H9 (cell line): ENCODE measurements at regions not wholly inside any gene's neighbourhood (a gene's known extent, or its start where the extent isn't known, plus 50 kb on each side); places are given as distances from the start of the nearest gene placed in this dataset.
"Not testable (repeated sequence)": the region's sequence is repeated elsewhere in the genome, so short reads cannot be mapped to it uniquely, and the experiment has no call there.

Experiments used
- DNase-seq: peaks from one replicate; pipeline ENCODE4 v3.0.0-alpha.2; 2017
- H2AFZ ChIP-seq: one replicate; pipeline ENCODE4 v1.6.1; 2013; ENCODE audit warnings: mild to moderate bottlenecking, low read length, control low read depth, moderate library complexity
- H2AK5ac ChIP-seq: 2 replicates; pipeline ENCODE4 v1.6.1; 2013; ENCODE audit warnings: low read length, control low read depth, mixed read lengths; ENCODE audit not compliant: insufficient read length
- H2BK120ac ChIP-seq: one replicate; pipeline ENCODE4 v1.6.1; 2013; ENCODE audit warnings: low read depth, mild to moderate bottlenecking, low read length, control low read depth, inconsistent platforms; ENCODE audit not compliant: poor library complexity, severe bottlenecking
- H2BK12ac ChIP-seq: 2 replicates; pipeline ENCODE4 v1.6.1; 2013; ENCODE audit warnings: low read length, control low read depth, mixed read lengths, low read depth; ENCODE audit not compliant: insufficient read length
- H2BK15ac ChIP-seq: 2 replicates; pipeline ENCODE4 v1.6.1; 2013; ENCODE audit warnings: low read depth, low read length, control low read depth
- H2BK20ac ChIP-seq: one replicate; pipeline ENCODE4 v1.6.1; 2013; ENCODE audit warnings: low read depth, mild to moderate bottlenecking, low read length, control low read depth, inconsistent platforms; ENCODE audit not compliant: poor library complexity, severe bottlenecking
- H2BK5ac ChIP-seq: 2 replicates; pipeline ENCODE4 v1.6.1; 2013; ENCODE audit warnings: low read length, control low read depth, mixed read lengths; ENCODE audit not compliant: insufficient read length
- H3K14ac ChIP-seq: 2 replicates; pipeline ENCODE4 v1.6.1; 2013; ENCODE audit warnings: low read length, control low read depth; ENCODE audit not compliant: insufficient read depth
- H3K18ac ChIP-seq: 2 replicates; pipeline ENCODE4 v1.6.1; 2013; ENCODE audit warnings: low read depth, mild to moderate bottlenecking, mixed read lengths, low read length, control low read depth; ENCODE audit not compliant: insufficient read length
- H3K23ac ChIP-seq: 2 replicates; pipeline ENCODE4 v1.6.1; 2013; ENCODE audit warnings: low read length, control low read depth, mixed read lengths, low read depth; ENCODE audit not compliant: insufficient read length
- H3K23me2 ChIP-seq: 2 replicates; pipeline ENCODE4 v1.6.1; 2013; ENCODE audit warnings: low read depth, mild to moderate bottlenecking, mixed read lengths, low read length, control low read depth; ENCODE audit not compliant: insufficient read length, poor library complexity, severe bottlenecking
- H3K27ac ChIP-seq: 2 replicates; pipeline ENCODE4 v1.5.1; 2013; ENCODE audit warnings: low read length, control low read depth, mixed read lengths, low read depth; ENCODE audit not compliant: insufficient read length
- H3K27me3 ChIP-seq: 2 replicates; pipeline ENCODE4 v1.6.1; 2013; ENCODE audit warnings: low read length, control low read depth, inconsistent platforms; ENCODE audit not compliant: insufficient read depth
- H3K4ac ChIP-seq: 2 replicates; pipeline ENCODE4 v1.6.1; 2013; ENCODE audit warnings: low read depth, mild to moderate bottlenecking, control low read depth, inconsistent platforms, low read length, moderate library complexity
- H3K4me1 ChIP-seq: 2 replicates; pipeline ENCODE4 v1.6.1; 2013; ENCODE audit warnings: low read length, control low read depth, inconsistent platforms; ENCODE audit not compliant: insufficient read depth
- H3K4me2 ChIP-seq: 2 replicates; pipeline ENCODE4 v1.6.1; 2013; ENCODE audit warnings: low read length, control low read depth, mixed read lengths; ENCODE audit not compliant: insufficient read length, insufficient read depth
- H3K56ac ChIP-seq: 2 replicates; pipeline ENCODE4 v1.6.1; 2013; ENCODE audit warnings: low read depth, mild to moderate bottlenecking, mixed read lengths, low read length, control low read depth; ENCODE audit not compliant: insufficient read length
- H3K79me1 ChIP-seq: 2 replicates; pipeline ENCODE4 v1.6.1; 2013; ENCODE audit warnings: low read depth, mild to moderate bottlenecking, moderate library complexity, low read length, control low read depth, inconsistent platforms; ENCODE audit not compliant: insufficient read depth, poor library complexity, severe bottlenecking
- H3K79me2 ChIP-seq: 2 replicates; pipeline ENCODE4 v1.6.1; 2013; ENCODE audit warnings: low read length, control low read depth, inconsistent platforms; ENCODE audit not compliant: insufficient read depth
- H3K9ac ChIP-seq: 2 replicates; pipeline ENCODE4 v1.6.1; 2013; ENCODE audit warnings: low read length, control low read depth, mixed read lengths; ENCODE audit not compliant: insufficient read length; ENCODE audit errors: extremely low read depth
- H3K9me3 ChIP-seq: one replicate; pipeline ENCODE4 v1.6.1; 2013; ENCODE audit warnings: low read depth, low read length, inconsistent platforms; ENCODE audit not compliant: control insufficient read depth
- H3T11ph ChIP-seq: one replicate; pipeline ENCODE4 v1.6.1; 2013; ENCODE audit warnings: mild to moderate bottlenecking, low read length, control low read depth, inconsistent platforms
- H4K20me1 ChIP-seq: one replicate; pipeline ENCODE4 v1.6.1; 2013; ENCODE audit not compliant: control insufficient read depth, insufficient read length, insufficient read depth
- H4K5ac ChIP-seq: 2 replicates; pipeline ENCODE4 v1.6.1; 2013; ENCODE audit warnings: low read depth, mild to moderate bottlenecking, mixed read lengths, low read length, control low read depth; ENCODE audit not compliant: insufficient read length
- H4K8ac ChIP-seq: replicated peaks from 2 replicates; pipeline ENCODE4 v1.6.1; 2013; ENCODE audit warnings: low read length, control low read depth, mixed read lengths, low read depth; ENCODE audit not compliant: insufficient read length
- H4K91ac ChIP-seq: 2 replicates; pipeline ENCODE4 v1.6.1; 2013; ENCODE audit warnings: low read depth, mild to moderate bottlenecking, moderate library complexity, mixed read lengths, low read length, control low read depth; ENCODE audit not compliant: insufficient read length
- H3K27ac Mint-ChIP-seq, 3 experiments: 2 replicates in 2 of 3; 3 replicates in 1 of 3; pipeline ENCODE4 v1.8.0; 2020 to 2021; ENCODE audit warnings: mixed read lengths in 3 of 3, mild to moderate bottlenecking in 1 of 3, moderate library complexity in 1 of 3
- H3K27me3 Mint-ChIP-seq: 2 replicates; pipeline ENCODE4 v1.8.0; 2021; ENCODE audit warnings: low read depth, mild to moderate bottlenecking, moderate library complexity, mixed read lengths
- H3K36me3 Mint-ChIP-seq, 3 experiments: 2 replicates in 2 of 3; 3 replicates in 1 of 3; pipeline ENCODE4 v1.8.0; 2020 to 2021; ENCODE audit warnings: low read depth in 3 of 3, mixed read lengths in 3 of 3; ENCODE audit not compliant: insufficient read depth in 1 of 3
- H3K4me1 Mint-ChIP-seq, 2 experiments: 2 replicates each; pipeline ENCODE4 v1.8.0; 2020; ENCODE audit warnings: mixed read lengths in 2 of 2
- H3K4me3 Mint-ChIP-seq, 2 experiments: 2 replicates in 1 of 2; 3 replicates in 1 of 2; pipeline ENCODE4 v1.8.0; 2020 to 2021; ENCODE audit warnings: mild to moderate bottlenecking in 2 of 2, mixed read lengths in 2 of 2, moderate library complexity in 1 of 2
- H3K9me3 Mint-ChIP-seq, 2 experiments: 2 replicates in 1 of 2; 3 replicates in 1 of 2; pipeline ENCODE4 v1.8.0; 2020; ENCODE audit warnings: mild to moderate bottlenecking in 2 of 2, mixed read lengths in 2 of 2, moderate library complexity in 1 of 2
- WGBS: extraction: QIAGEN DNeasy Blood & Tissue Kit; methylation state at CpG from one replicate; pipeline ENCODE4 v1.1.7; 2013; ENCODE audit warnings: missing lambda C conversion rate, low lambda C conversion rate, mixed read lengths; ENCODE audit not compliant: insufficient read length; ENCODE audit errors: extremely low coverage; 5-methylcytosine and 5-hydroxymethylcytosine counted together

DNA sequence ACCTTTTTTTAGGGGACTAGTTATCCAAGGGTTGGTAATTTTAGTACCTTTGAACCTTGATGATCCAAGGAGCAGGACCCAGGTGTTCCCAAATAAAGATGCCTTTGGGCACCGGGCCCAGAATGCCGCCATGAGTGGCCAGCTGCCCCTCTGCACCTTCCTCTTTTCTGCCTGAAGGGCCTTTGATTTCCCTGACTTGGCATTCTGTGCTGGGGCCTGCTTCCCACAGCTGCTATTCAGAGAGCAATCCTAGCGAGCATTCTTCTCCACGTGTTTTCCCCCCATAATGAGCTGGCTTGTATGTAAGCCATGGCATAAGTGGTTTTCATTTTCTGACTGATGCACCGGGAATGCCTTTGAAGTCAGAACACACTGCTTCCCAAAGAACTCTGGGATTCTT is 82.6 kb upstream of the IKBKE start:
- H2AFZ ChIP-seq, H3K27ac Mint-ChIP-seq, H3K9ac ChIP-seq, H3K79me1 ChIP-seq, H3K79me2 ChIP-seq, H3T11ph ChIP-seq, H3K4me1 Mint-ChIP-seq, H3K27me3 ChIP-seq, H3K9me3 ChIP-seq, H3K9me3 Mint-ChIP-seq, H2BK120ac ChIP-seq, H3K27ac ChIP-seq, H2BK15ac ChIP-seq, DNase-seq, H2BK5ac ChIP-seq, H4K20me1 ChIP-seq, H4K8ac ChIP-seq, H3K23ac ChIP-seq, H3K23me2 ChIP-seq, H3K14ac ChIP-seq, H4K5ac ChIP-seq, H3K18ac ChIP-seq, H2BK12ac ChIP-seq, H2AK5ac ChIP-seq, H2BK20ac ChIP-seq, H3K4me3 Mint-ChIP-seq, H4K91ac ChIP-seq, H3K36me3 Mint-ChIP-seq, H3K56ac ChIP-seq, H3K27me3 Mint-ChIP-seq, H3K4me2 ChIP-seq, H3K4ac ChIP-seq, H3K4me1 ChIP-seq: not testable (repeated sequence)
- no CpG with 5 or more reads among the region's 5 CpGs for WGBS

DNA sequence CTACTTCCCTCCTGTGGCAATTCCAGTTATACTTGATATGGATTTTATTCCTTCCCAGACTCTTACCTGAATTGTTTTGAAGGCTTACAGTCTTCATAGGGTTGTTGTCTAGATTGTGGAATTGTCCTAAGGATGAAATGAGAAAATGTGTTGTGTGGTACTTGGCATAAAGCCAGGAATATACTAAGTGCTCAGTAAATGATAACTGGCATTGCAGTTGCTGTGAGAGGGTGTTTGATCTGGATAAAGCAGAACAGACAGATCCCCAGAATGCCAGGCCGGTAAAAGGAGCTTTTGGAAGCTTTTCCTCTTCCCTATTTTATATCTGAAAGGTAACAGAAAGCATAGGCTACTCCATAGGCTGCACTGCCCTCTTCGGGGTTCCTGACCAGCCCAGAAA is 78.4 kb upstream of the IKBKE start:
- H3K4me3 Mint-ChIP-seq, H4K91ac ChIP-seq, H2BK12ac ChIP-seq, H4K20me1 ChIP-seq, H3K27me3 Mint-ChIP-seq, H2BK20ac ChIP-seq, H3K9ac ChIP-seq, H3K27me3 ChIP-seq, H4K5ac ChIP-seq, H3K36me3 Mint-ChIP-seq, H3K23ac ChIP-seq, H3K27ac ChIP-seq, H3K23me2 ChIP-seq, DNase-seq, H2BK5ac ChIP-seq, H3K4me1 ChIP-seq, H2BK120ac ChIP-seq, H3K14ac ChIP-seq, H3K4ac ChIP-seq, H3K18ac ChIP-seq, H3K9me3 ChIP-seq, H2AFZ ChIP-seq, H3K4me2 ChIP-seq, H3K56ac ChIP-seq, H3K79me2 ChIP-seq, H3K4me1 Mint-ChIP-seq, H3K9me3 Mint-ChIP-seq, H2AK5ac ChIP-seq, H2BK15ac ChIP-seq, H4K8ac ChIP-seq, H3K27ac Mint-ChIP-seq, H3T11ph ChIP-seq, H3K79me1 ChIP-seq: not testable (repeated sequence)
- WGBS, result no CpG with 5 or more reads among the region's 2 CpGs

DNA sequence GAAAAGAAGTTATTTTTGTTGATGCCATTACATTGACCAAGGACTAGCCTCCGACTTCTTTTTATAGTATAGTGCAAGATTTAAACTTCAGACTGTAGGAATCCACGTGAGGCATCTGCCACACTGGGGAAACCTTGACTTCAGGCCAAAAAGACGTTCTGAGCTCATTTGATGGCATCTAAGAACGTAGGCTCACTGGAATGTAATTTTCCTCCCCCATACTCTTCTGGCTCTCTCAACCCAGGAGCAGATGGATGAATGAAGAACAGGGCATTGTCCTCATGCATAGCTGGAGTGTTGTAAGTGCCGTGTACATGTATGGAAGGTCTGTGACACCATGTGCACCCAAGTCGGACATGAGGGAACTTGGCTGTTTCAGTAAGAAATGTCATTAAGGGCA is 72.8 kb upstream of the IKBKE start:
- not testable (repeated sequence) for H2BK120ac ChIP-seq, H3K9me3 Mint-ChIP-seq, H2AK5ac ChIP-seq, H3K27me3 Mint-ChIP-seq, H3K27ac Mint-ChIP-seq, H3K27me3 ChIP-seq, H3K56ac ChIP-seq, H3K79me1 ChIP-seq, H3K14ac ChIP-seq, H3K4me3 Mint-ChIP-seq, H4K8ac ChIP-seq, DNase-seq, H2AFZ ChIP-seq, H3K4ac ChIP-seq, H3K36me3 Mint-ChIP-seq, H3K9ac ChIP-seq, H4K5ac ChIP-seq, H2BK20ac ChIP-seq, H3K79me2 ChIP-seq, H3K18ac ChIP-seq, H2BK12ac ChIP-seq, H4K20me1 ChIP-seq, H3K27ac ChIP-seq, H3K4me2 ChIP-seq, H3K23me2 ChIP-seq, H4K91ac ChIP-seq, H3K4me1 ChIP-seq, H2BK15ac ChIP-seq, H3K4me1 Mint-ChIP-seq, H3K9me3 ChIP-seq, H2BK5ac ChIP-seq, H3T11ph ChIP-seq, H3K23ac ChIP-seq
- WGBS, result no CpG with 5 or more reads among the region's 6 CpGs
